GM12872 (cell line): ENCODE measurements at regions not wholly inside any gene's neighbourhood (a gene's known extent, or its start where the extent isn't known, plus 50 kb on each side); places are given as distances from the start of the nearest gene placed in this dataset.

Source experiments
- CTCF ChIP-seq: IDR thresholded peaks from 3 replicates; pipeline ENCODE4 v1.5.1; 2011; ENCODE audit warnings: low read depth, mild to moderate bottlenecking, low read length, moderate library complexity; ENCODE audit not compliant: insufficient read depth

GRCh38 chr3:192064959-192065358 lies 604.0 kb downstream of the PYDC2 start:
- no peak for TF ChIP-seq CTCF

GRCh38 chr3:192068464-192069254 lies 607.7 kb downstream of the PYDC2 start:
- no peak for TF ChIP-seq CTCF

GRCh38 chr3:192077795-192078497 lies 617.0 kb downstream of the PYDC2 start:
- no peak for TF ChIP-seq CTCF

- TF ChIP-seq CTCF, result no peak
These were observed 618.1 kb downstream of the PYDC2 start for GRCh38 chr3:192079098-192079497.

GRCh38 chr3:192080336-192080735 lies 619.4 kb downstream of the PYDC2 start:
- no peak for TF ChIP-seq CTCF

- TF ChIP-seq CTCF, result no peak
These were observed 622.0 kb downstream of the PYDC2 start for GRCh38 chr3:192082730-192083660.
